ENCODE measurements at regions not wholly inside any gene's neighbourhood (a gene's known extent, or its start where the extent isn't known, plus 50 kb on each side); places are given as distances from the start of the nearest gene placed in this dataset.

DNA sequence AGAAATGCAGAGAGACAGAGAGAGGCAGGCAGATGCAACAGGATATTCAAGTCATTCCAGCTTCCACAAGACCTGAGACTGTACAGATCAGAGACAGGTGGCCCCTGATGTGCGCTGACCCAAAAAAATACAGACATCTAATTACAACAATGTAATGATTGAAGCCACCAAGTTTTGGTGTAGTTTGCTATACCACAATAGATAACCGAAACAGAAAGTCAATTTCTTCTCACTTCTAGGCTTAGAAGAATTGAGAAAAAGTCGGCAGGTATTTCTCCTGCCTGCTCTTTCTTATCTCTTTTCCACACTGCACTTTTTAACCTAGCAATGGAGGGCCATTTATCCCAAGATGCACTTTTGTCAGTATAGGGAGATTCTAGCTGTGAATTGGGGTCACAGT lies 949.2 kb downstream of the CDH11 start:
- no peak overlapping the region for H3K27ac ChIP-seq
- no peak for TF ChIP-seq ZFX (IDR thresholded peaks at IDR 0.05)

DNA sequence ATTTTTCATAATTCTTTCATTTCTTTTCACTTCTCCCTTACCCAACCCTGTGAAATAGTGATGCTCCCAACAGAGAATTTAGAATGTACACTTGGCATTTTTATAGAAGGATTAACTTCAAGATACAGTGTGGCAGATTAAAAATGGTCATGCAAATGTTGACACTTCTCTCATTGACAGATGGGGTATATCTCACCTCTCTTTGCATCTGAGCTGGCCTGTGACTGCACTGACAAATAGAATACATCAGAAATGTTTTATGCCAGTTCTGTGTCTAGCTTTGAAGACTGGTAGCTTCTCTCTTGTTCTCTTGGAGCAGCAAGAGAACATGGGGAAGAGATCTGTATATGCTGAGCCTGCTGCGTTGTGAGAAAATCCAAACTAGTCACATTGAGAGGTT lies 949.6 kb downstream of the CDH11 start:
- TF ChIP-seq, protein P1, sequence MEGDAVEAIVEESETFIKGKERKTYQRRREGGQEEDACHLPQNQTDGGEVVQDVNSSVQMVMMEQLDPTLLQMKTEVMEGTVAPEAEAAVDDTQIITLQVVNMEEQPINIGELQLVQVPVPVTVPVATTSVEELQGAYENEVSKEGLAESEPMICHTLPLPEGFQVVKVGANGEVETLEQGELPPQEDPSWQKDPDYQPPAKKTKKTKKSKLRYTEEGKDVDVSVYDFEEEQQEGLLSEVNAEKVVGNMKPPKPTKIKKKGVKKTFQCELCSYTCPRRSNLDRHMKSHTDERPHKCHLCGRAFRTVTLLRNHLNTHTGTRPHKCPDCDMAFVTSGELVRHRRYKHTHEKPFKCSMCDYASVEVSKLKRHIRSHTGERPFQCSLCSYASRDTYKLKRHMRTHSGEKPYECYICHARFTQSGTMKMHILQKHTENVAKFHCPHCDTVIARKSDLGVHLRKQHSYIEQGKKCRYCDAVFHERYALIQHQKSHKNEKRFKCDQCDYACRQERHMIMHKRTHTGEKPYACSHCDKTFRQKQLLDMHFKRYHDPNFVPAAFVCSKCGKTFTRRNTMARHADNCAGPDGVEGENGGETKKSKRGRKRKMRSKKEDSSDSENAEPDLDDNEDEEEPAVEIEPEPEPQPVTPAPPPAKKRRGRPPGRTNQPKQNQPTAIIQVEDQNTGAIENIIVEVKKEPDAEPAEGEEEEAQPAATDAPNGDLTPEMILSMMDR (conservative IDR thresholded peaks at IDR 0.05): no peak
- no peak for TF ChIP-seq ZFX (IDR thresholded peaks at IDR 0.05)
- no peak overlapping the region for H3K27ac ChIP-seq

DNA sequence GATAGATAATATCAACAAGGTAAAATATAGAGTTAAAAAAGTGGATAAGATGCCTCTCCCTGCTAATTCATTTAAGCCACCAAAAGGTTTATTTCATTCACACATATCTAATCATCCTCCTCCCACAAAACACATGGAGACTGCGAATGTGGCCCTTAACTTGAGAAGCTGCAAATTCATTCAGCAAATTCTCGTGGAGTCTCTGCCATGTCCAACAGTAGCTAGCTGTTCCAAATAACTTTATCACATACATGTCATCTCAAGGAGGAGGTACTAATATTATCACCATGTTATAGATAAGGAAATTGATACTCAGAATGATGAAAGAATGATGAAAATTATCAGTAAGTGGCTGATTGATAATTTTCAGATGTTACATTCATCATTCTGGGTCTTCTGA lies 950.2 kb downstream of the CDH11 start:
- no peak overlapping the region for H3K27ac ChIP-seq
- no peak for TF ChIP-seq ZFX (IDR thresholded peaks at IDR 0.05)

DNA sequence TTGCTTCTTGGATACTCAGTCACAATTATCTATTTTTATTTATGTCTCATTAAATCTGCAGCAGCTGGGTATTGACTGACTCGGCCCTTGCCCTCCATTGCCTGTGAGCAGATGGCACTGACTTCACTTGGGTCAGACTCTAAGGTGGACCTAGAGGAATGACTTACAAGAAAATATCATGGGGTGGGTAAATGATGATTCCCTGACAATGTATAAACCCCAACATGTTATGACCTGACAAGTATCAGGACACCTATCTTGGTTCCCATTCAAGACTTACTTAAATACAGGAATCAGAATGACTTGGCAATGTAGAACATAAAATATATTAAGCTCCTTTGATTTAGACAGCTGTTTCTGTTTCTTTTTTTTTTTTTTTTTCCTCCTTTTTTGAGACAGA lies 953.5 kb downstream of the CDH11 start:
- H3K27ac ChIP-seq: no peak overlapping the region
- no peak for TF ChIP-seq ZFX (IDR thresholded peaks at IDR 0.05)
- TF ChIP-seq, protein P1 (conservative IDR thresholded peaks at IDR 0.05): no peak

DNA sequence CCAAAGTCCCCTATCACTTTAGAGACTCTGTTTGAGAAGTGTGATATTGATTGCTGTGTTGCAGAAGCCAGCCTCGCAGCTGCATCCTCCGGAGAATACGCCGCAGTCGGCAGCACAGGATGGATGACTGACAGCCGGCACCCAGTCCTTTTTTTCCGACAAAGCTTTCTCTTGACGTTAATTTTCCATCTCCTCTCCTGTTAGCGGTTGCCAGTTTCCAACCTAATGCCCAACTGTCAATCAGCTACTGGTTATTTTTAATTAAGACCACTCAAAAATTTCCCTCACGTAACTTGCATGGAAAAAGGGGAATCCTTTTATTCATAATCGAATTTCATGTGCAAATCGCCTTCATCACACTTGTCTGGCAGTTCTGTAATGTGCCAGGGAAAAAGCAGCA lies 953.9 kb downstream of the CDH11 start:
- H3K27ac ChIP-seq: no peak overlapping the region
- no peak for TF ChIP-seq ZFX (IDR thresholded peaks at IDR 0.05)
- TF ChIP-seq, protein P1 (conservative IDR thresholded peaks at IDR 0.05): no peak

- TF ChIP-seq, protein P1 (conservative IDR thresholded peaks at IDR 0.05): no peak
- no peak for TF ChIP-seq ZFX (IDR thresholded peaks at IDR 0.05)
- H3K27ac ChIP-seq: no peak overlapping the region
Observed at GRCh38 chr16:64165368-64165767, 956.5 kb downstream of the CDH11 start.

- TF ChIP-seq, protein P1 (conservative IDR thresholded peaks at IDR 0.05): no peak
- TF ChIP-seq ZFX (IDR thresholded peaks at IDR 0.05): no peak
- no peak overlapping the region for H3K27ac ChIP-seq
Observed at GRCh38 chr16:64162613-64163375, 959.1 kb downstream of the CDH11 start.

GRCh38 chr16:64159976-64160375 lies 961.9 kb downstream of the CDH11 start:
- H3K27ac ChIP-seq: no peak overlapping the region
- TF ChIP-seq ZFX (IDR thresholded peaks at IDR 0.05): no peak
- TF ChIP-seq, protein P1 (conservative IDR thresholded peaks at IDR 0.05): no peak

All from C4-2B (cell line).